Heart left ventricle (tissue), 16 donors: ENCODE measurements at regions not wholly inside any gene's neighbourhood (a gene's known extent, or its start where the extent isn't known, plus 50 kb on each side); places are given as distances from the start of the nearest gene placed in this dataset.

Experiments used
- ATAC-seq, 4 donors: fragments of 200-7000 bp; cut with Tn5 transposase; one replicate each; pipeline ENCODE4 v1.9.1; 2020 to 2022; ENCODE audit warnings: moderate library complexity in 4 of 4, mild to moderate bottlenecking in 3 of 4, moderate number of reproducible peaks in 1 of 4
- DNase-seq, 5 donors: peaks; one replicate each; pipeline ENCODE4 v3.0.0-alpha.2; 2020
- H3K27ac ChIP-seq, 12 donors: fragments of 200-600 bp; sonication (generic) in 4 of 12; one replicate each; pipeline versions ENCODE4 v1.5.0 to v1.8.0; 2016 to 2022; ENCODE audit warnings: mild to moderate bottlenecking in 2 of 12
- H3K27me3 ChIP-seq, 9 donors: fragments of 200-600 bp; sonication (generic) in 2 of 9; one replicate each; pipeline versions ENCODE4 v1.5.1 to v1.8.0; 2016 to 2022; ENCODE audit warnings: mild to moderate bottlenecking in 3 of 9
- H3K36me3 ChIP-seq, 9 donors: fragments of 200-600 bp; sonication (generic) in 2 of 9; one replicate each; pipeline versions ENCODE4 v1.5.0 to v1.8.0; 2018 to 2022; ENCODE audit warnings: mild to moderate bottlenecking in 2 of 9
- H3K4me1 ChIP-seq, 12 donors: fragments of 200-600 bp; sonication (generic) in 4 of 12; one replicate each; pipeline versions ENCODE4 v1.5.0 to v1.8.0; 2016 to 2022; ENCODE audit warnings: mild to moderate bottlenecking in 3 of 12
- H3K4me3 ChIP-seq, 12 donors: fragments of 200-600 bp; sonication (generic) in 4 of 12; one replicate each; pipeline versions ENCODE4 v1.5.0 to v1.8.0; 2017 to 2022; ENCODE audit warnings: mild to moderate bottlenecking in 9 of 12, moderate library complexity in 4 of 12
- H3K9me3 ChIP-seq, 12 donors: fragments of 200-600 bp; sonication (generic) in 4 of 12; one replicate each; pipeline versions ENCODE4 v1.5.0 to v1.8.0; 2016 to 2022; ENCODE audit warnings: mild to moderate bottlenecking in 1 of 12
- CTCF ChIP-seq, 12 donors: fragments of 200-600 bp; sonication (generic) in 4 of 12; IDR thresholded peaks; one replicate each; pipeline versions ENCODE4 v1.5.0 to v1.8.0; 2018 to 2022; ENCODE audit warnings: antibody characterized with exemption in 12 of 12, mild to moderate bottlenecking in 5 of 12
- POLR2A ChIP-seq, 2 donors: fragments of 450-650 bp; IDR thresholded peaks; one replicate each; pipeline ENCODE4 v1.6.1; 2017; ENCODE audit warnings: antibody characterized with exemption in 2 of 2, mild to moderate bottlenecking in 2 of 2, moderate library complexity in 2 of 2
- WGBS, 4 donors: extraction: QIAGEN DNeasy Blood & Tissue Kit in 2 of 4; methylation state at CpG; one replicate each; pipeline versions ENCODE4 v1.1.5 to v1.1.7; 2013 to 2018; 5-methylcytosine and 5-hydroxymethylcytosine counted together
- intact Hi-C, 10 donors: fragments of 100-400 bp; cut with DNase I; formaldehyde crosslinking; loops; one replicate each; pipeline versions ENCODE4 v1.11.1 to v1.14.2; 2022
- donor health status: ischemic (EF 13 %, LVEDD 7.1; RV severe dilation, severe dysfunction).
- donor health status: healthy with polysubstance abuse.
- donor health status: DM: no; HTN: yes; CAD: no.
- donor health status: DM: no; HTN: no; CAD: no.
- donor health status: ischemic (EF 25% LVEDD 6.9; RV normal size, moderate dysfunction).
- donor health status: ischemic (EF 25% LVEDD 5.7; RV mildly dilated, moderate dysfunction).
- donor health status: healthy.
- donor health status: DM: yes; HTN: yes; CAD: no.
- donor health status: ischemic (EF 35%, LVEDD 5.7; RV mildly dilated, moderate dysfunction).
- donor health status: nonischemic (EF 11% LVEDD 7.7; RV severe dilation, severe dysfunction).
- donor health status: DM: yes; HTN: yes; CAD: no.
- donor health status: PGD.
- donor health status: ischemic (EF 29% LVEDD 5.4; RV normal size, mild dysfunction).
- donor health status: nonischemic (EF 23%, LVEDD 6.1; RV moderate dilation, normal function).

DNA sequence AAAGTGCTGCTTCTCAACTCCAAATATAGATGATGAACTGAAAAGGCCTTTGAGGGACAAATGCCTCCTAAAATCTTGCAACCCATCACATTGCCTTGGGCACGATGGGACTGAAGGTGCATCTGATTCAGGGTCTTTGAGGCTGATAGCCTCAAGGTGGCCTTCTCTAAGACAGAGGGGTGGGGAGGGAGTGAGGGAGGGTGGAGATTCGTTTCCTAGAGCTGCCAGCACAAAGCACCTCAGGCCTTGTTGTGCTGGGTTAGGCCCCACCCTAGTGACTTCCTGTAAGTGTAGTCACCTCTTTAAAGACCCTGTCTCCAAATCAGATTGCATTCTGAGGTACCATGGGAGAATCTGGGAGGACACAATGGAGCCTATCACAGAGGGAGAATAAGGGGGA lies 57.1 kb downstream of the BARX1 start:
- Histone ChIP-seq H3K27me3 (no peaks in the 10 kb centered on the region), H3K4me3 (no peak overlapping the region), H3K36me3 (no peaks in the 10 kb centered on the region), H3K9me3 (peaks cover 0 to 8% (median 0%) of the 10 kb centered on the region in 12 donors), H3K27ac (no peak overlapping the region), H3K4me1 (no peaks in the 10 kb centered on the region)
- no peak for DNase-seq
- no peak for TF ChIP-seq POLR2A (IDR thresholded peaks at IDR 0.05)
- TF ChIP-seq CTCF (IDR thresholded peaks at IDR 0.05) = no peak
- intact Hi-C loops = no loop called here
- 37 to 61% (median 56%) methylated on average over 2 of the region's 2 CpGs for WGBS, 4 donors
- no peak for ATAC-seq

DNA sequence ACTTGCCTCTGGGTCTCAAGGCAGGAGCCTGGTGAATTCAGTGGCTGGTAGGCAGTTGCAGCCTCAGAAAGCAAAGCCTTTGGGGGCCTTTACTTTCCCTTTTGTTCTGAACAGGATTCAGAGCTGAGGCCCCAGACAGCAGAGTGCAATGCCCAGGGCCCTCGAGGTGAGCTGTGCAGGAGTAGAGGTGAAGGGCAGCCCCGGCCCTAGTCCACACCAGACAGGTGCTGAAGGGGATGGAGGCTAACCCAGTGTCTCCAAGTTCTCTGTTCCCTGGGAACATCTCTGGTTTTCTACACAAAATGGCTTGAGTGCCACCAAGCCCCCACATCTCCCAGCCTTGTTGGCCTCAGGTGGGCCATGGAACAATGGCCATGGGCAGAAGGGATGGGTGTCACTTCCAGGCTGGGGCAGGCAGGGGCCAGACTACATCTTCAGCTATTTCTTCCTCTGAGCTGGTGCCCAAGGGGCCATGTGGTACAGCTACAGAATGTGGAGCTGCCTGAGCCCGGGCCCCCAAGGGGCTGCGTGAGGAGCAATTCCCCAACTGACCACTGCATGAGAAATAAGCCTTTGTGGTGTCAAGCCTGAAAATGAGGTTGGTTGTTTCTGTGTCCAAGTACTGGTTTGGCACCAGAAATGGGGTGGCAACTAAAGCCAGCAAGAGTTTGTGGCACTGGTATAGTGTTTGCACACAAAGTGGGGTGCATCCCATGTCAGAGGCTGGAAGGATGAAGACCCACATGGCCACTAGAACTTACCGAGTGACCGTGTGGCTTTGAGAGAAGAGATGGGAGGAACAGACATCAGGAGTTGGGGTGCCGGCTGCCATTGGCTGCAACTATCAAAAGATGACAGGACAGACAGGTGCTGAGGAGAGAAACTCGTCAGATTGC lies 57.8 kb downstream of the BARX1 start:
- ATAC-seq (no peak), DNase-seq (no peak)
- H3K4me1 ChIP-seq = no peaks in the 10 kb centered on the region

DNA sequence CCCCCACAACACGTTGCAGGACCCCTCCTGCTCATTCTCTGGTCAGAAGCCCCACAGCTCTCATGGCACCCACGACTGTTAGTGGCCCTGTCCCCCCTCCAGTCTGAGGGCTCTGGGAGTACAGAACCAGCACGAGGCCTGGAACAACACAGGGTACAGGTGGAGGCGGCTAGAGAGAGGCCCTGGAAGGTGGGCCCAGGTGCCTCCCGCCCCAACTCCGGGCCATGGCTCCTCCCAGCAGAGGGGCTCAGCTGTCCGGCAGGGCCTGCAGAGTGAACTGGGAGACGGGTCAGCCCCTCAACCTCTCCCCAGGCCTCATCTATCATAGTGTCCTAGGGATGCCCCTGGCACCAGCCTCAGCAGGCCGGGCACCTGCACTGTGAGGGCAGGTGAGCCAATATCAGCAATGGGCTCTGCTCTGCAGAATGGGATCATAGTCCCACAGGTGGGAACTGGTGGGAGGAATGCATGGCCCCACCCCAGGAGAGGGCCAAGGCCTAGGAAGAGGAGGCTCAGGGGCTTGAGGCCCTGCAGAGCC lies 58.6 kb downstream of the BARX1 start:
- peaks cover 0 to 14% (median 2%) of the 10 kb centered on the region in 12 donors for H3K9me3 ChIP-seq
- H3K4me3 ChIP-seq = no peak overlapping the region
- DNase-seq (no peak), ATAC-seq (no peak)
- intact Hi-C loops = no loop called here
- H3K36me3 ChIP-seq = no peaks in the 10 kb centered on the region
- no peaks in the 10 kb centered on the region for H3K4me1 ChIP-seq
- TF ChIP-seq POLR2A (IDR thresholded peaks at IDR 0.05) (no peak), CTCF (IDR thresholded peaks at IDR 0.05) (no peak)
- 79 to 85% (median 84%) methylated on average over 7 to 9 of the region's 9 CpGs for WGBS, 4 donors
- no peaks in the 10 kb centered on the region for H3K27me3 ChIP-seq
- no peak overlapping the region for H3K27ac ChIP-seq

More for the DNA sequence above, 57.8 kb downstream of the BARX1 start:
- 87 to 93% (median 93%) methylated on average over 5 to 8 of the region's 8 CpGs for WGBS, 4 donors
- H3K9me3 ChIP-seq = peaks cover 0 to 14% (median 2%) of the 10 kb centered on the region in 12 donors
- no peak overlapping the region for H3K27ac ChIP-seq
- intact Hi-C loops = no loop called here
- H3K36me3 ChIP-seq = no peaks in the 10 kb centered on the region
- H3K27me3 ChIP-seq = no peaks in the 10 kb centered on the region
- TF ChIP-seq POLR2A (IDR thresholded peaks at IDR 0.05) (no peak), CTCF (IDR thresholded peaks at IDR 0.05) (no peak)
- H3K4me3 ChIP-seq = no peak overlapping the region

- no peak for DNase-seq
- H3K27me3 ChIP-seq = no peaks in the 10 kb centered on the region
- H3K27ac ChIP-seq = no peak overlapping the region
- ATAC-seq = no peak
- no peak for TF ChIP-seq POLR2A (IDR thresholded peaks at IDR 0.05)
- TF ChIP-seq CTCF (IDR thresholded peaks at IDR 0.05) = no peak
- no peaks in the 10 kb centered on the region for H3K36me3 ChIP-seq
- no peaks in the 10 kb centered on the region for H3K4me1 ChIP-seq
- intact Hi-C loops = no loop called here
- peaks cover 0 to 14% (median 2%) of the 10 kb centered on the region in 12 donors for H3K9me3 ChIP-seq
- 89 to 100% (median 90%) methylated on average over 6 of the region's 6 CpGs for WGBS, 4 donors
- no peak overlapping the region for H3K4me3 ChIP-seq
These were observed 59.1 kb downstream of the BARX1 start for GRCh38 chr9:93896093-93896492.
